B cell (primary cell): ENCODE measurements at regions not wholly inside any gene's neighbourhood (a gene's known extent, or its start where the extent isn't known, plus 50 kb on each side); places are given as distances from the start of the nearest gene placed in this dataset.

ENCODE experiments used
- ATAC-seq: fragments of 200-7000 bp; cut with Tn5 transposase; one replicate; pipeline ENCODE4 v1.10.0; 2021; ENCODE audit warnings: low read depth, mild to moderate bottlenecking, moderate number of reproducible peaks, moderate library complexity
- CTCF ChIA-PET: fragments of 350-600 bp; sonication (Branson Sonifier 250); formaldehyde crosslinking; loops from one replicate; lab custom pipeline; 2021; ENCODE audit warnings: antibody characterized with exemption, inconsistent platforms; lab: Charles Lee
- POLR2A ChIA-PET: fragments of 350-600 bp; sonication (Branson Sonifier 250); formaldehyde crosslinking; loops from one replicate; lab custom pipeline; 2021; ENCODE audit warnings: antibody characterized with exemption; lab: Charles Lee
- DNase-seq: peaks from one replicate; pipeline ENCODE4 v3.0.0; 2013
- H2AFZ ChIP-seq: 2 replicates; pipeline ENCODE4 v1.6.1; 2012; ENCODE audit warnings: mild to moderate bottlenecking, low read depth, low read length; ENCODE audit not compliant: insufficient read depth, poor library complexity, severe bottlenecking
- H3K27ac ChIP-seq, 2 donors: 1 replicate in 1 of 2; 2 replicates in 1 of 2; pipeline ENCODE4 v1.5.1; 2012 to 2013; ENCODE audit warnings: low read length in 2 of 2, mild to moderate bottlenecking in 2 of 2, moderate library complexity in 1 of 2
- H3K27me3 ChIP-seq, 4 experiments: fragments of 200-600 bp in 1 of 4; sonication (generic) in 1 of 4; replicated peaks in 1 of 4; 1 replicate in 2 of 4; 2 replicates in 2 of 4; pipeline versions ENCODE4 v1.6.1 to v1.7.0; 2013 to 2016; ENCODE audit warnings: low read length in 3 of 4, mild to moderate bottlenecking in 2 of 4, mixed read lengths in 1 of 4, moderate library complexity in 1 of 4; ENCODE audit not compliant: insufficient read depth in 4 of 4, control insufficient read depth in 3 of 4; ENCODE audit errors: control extremely low read depth in 1 of 4
- H3K36me3 ChIP-seq, 2 experiments: replicated peaks in 1 of 2; 1 replicate in 1 of 2; 2 replicates in 1 of 2; pipeline versions ENCODE4 v1.6.1 to v1.7.1; 2013; ENCODE audit warnings: low read length in 1 of 2; ENCODE audit not compliant: insufficient read depth in 2 of 2, control insufficient read depth in 1 of 2; ENCODE audit errors: control extremely low read depth in 1 of 2, extremely low read depth in 1 of 2
- H3K4me1 ChIP-seq, 2 donors: fragments of 200-600 bp in 1 of 2; sonication (generic) in 1 of 2; 1 replicate in 1 of 2; 2 replicates in 1 of 2; pipeline versions ENCODE4 v1.5.1 to v1.6.1; 2013 to 2017; ENCODE audit warnings: low read length in 2 of 2; ENCODE audit not compliant: control insufficient read depth in 2 of 2, insufficient read depth in 2 of 2
- H3K4me2 ChIP-seq: replicated peaks from 2 replicates; pipeline ENCODE3; 2012; ENCODE audit warnings: mild to moderate bottlenecking, low read depth, low read length; ENCODE audit not compliant: poor library complexity, severe bottlenecking
- H3K4me3 ChIP-seq, 5 experiments: fragments of 200-600 bp in 1 of 5; sonication (generic) in 1 of 5; 1 replicate in 3 of 5; 2 replicates in 2 of 5; pipeline versions ENCODE4 v1.5.1 to v1.7.0; 2011 to 2016; ENCODE audit warnings: low read length in 4 of 5, mild to moderate bottlenecking in 4 of 5, low read depth in 2 of 5, control low read depth in 1 of 5, moderate library complexity in 1 of 5; ENCODE audit not compliant: insufficient read depth in 1 of 5; ENCODE audit errors: control extremely low read depth in 1 of 5, extremely low read depth in 1 of 5
- H3K79me2 ChIP-seq: fragments of 200-600 bp; sonication (generic); one replicate; pipeline ENCODE4 v1.6.0; 2016; ENCODE audit warnings: low read length; ENCODE audit not compliant: control insufficient read depth, insufficient read depth
- H3K9ac ChIP-seq: fragments of 200-600 bp; sonication (generic); 2 replicates; pipeline ENCODE4 v1.6.1; 2017; ENCODE audit warnings: mild to moderate bottlenecking, low read length, moderate library complexity
- H3K9me3 ChIP-seq, 3 donors: one replicate each; pipeline versions ENCODE4 v1.6.1 to v1.7.1; 2013; ENCODE audit warnings: low read length in 2 of 3; ENCODE audit not compliant: control insufficient read depth in 2 of 3, insufficient read depth in 1 of 3; ENCODE audit errors: control extremely low read depth in 1 of 3
- H4K20me1 ChIP-seq: 2 replicates; pipeline ENCODE4 v1.6.0; 2012; ENCODE audit warnings: mild to moderate bottlenecking, low read length; ENCODE audit not compliant: insufficient read depth, control insufficient read depth, poor library complexity, severe bottlenecking
- H3K27ac Mint-ChIP-seq: one replicate; pipeline ENCODE4 v1.8.0; 2021; ENCODE audit warnings: mixed read lengths
- H3K27me3 Mint-ChIP-seq: one replicate; pipeline ENCODE4 v1.8.0; 2021; ENCODE audit warnings: mixed read lengths
- H3K4me1 Mint-ChIP-seq: one replicate; pipeline ENCODE4 v1.8.0; 2021; ENCODE audit warnings: mixed read lengths
- H3K4me3 Mint-ChIP-seq: one replicate; pipeline ENCODE4 v1.8.0; 2021; ENCODE audit warnings: mixed read lengths
- H3K9me3 Mint-ChIP-seq: one replicate; pipeline ENCODE4 v1.8.0; 2022; ENCODE audit warnings: mixed read lengths; ENCODE audit not compliant: insufficient read depth
- CTCF ChIP-seq: fragments of 200-600 bp; IDR thresholded peaks from one replicate; pipeline ENCODE4 v1.8.0; 2022; ENCODE audit warnings: antibody characterized with exemption, mild to moderate bottlenecking
- EZH2 ChIP-seq: IDR thresholded peaks from 2 replicates; pipeline ENCODE4 v1.6.1; 2012; ENCODE audit warnings: borderline replicate concordance, low read depth, mild to moderate bottlenecking, moderate library complexity, low read length; ENCODE audit not compliant: insufficient read depth, poor library complexity, severe bottlenecking
- WGBS: methylation state at CpG from one replicate; pipeline ENCODE4 v1.1.5; 2013; ENCODE audit warnings: missing lambda C conversion rate; ENCODE audit not compliant: insufficient coverage; 5-methylcytosine and 5-hydroxymethylcytosine counted together
- intact Hi-C: fragments of 100-400 bp; cut with micrococcal nuclease; formaldehyde crosslinking; loops from one replicate; pipeline ENCODE4 v1.10.0; 2022

DNA sequence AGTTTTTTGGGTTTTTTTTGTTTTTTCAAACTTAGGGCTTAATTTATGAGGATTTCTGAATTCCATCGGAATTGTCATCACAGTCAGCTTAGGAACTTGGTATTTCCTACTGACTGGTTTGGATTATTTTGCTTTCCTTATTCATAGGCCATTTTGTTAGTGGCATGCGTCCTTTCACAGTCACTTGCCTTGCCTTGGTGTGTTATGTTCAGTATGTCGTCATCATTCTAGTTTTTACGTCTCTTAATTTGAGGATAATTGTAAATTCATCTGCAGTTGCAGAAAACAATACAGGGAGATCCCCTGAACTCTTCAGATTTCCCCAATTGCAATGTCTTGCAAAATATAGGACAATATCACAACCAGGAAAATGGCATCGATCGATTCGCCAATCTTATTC, 485.3 kb downstream of the CBLN2 start:
- ChIA-PET POLR2A (no interaction called here), CTCF (no interaction called here)
- no peak overlapping the region for H3K9ac ChIP-seq
- H3K4me1 Mint-ChIP-seq, result no peaks in the 10 kb centered on the region
- no peaks in the 10 kb centered on the region for H3K9me3 ChIP-seq
- WGBS, result 100% methylated on average over 3 of the region's 7 CpGs
- no peak overlapping the region for H3K4me2 ChIP-seq
- no peak overlapping the region for H3K27ac Mint-ChIP-seq
- no peak overlapping the region for H3K4me3 Mint-ChIP-seq
- no peaks in the 10 kb centered on the region for H3K27me3 ChIP-seq
- ATAC-seq (no peak), DNase-seq (no peak)
- H3K9me3 Mint-ChIP-seq, result no peaks in the 10 kb centered on the region
- no peaks in the 10 kb centered on the region for H3K36me3 ChIP-seq
- no peak overlapping the region for H2AFZ ChIP-seq
- TF ChIP-seq EZH2 (no peak), CTCF (no peak)
- H3K4me3 ChIP-seq, result no peak overlapping the region
- no peaks in the 10 kb centered on the region for H3K79me2 ChIP-seq
- H4K20me1 ChIP-seq, result no peaks in the 10 kb centered on the region
- no peaks in the 10 kb centered on the region for H3K4me1 ChIP-seq
- no peaks in the 10 kb centered on the region for H3K27me3 Mint-ChIP-seq
- intact Hi-C loops, result no loop called here
- no peak overlapping the region for H3K27ac ChIP-seq

DNA sequence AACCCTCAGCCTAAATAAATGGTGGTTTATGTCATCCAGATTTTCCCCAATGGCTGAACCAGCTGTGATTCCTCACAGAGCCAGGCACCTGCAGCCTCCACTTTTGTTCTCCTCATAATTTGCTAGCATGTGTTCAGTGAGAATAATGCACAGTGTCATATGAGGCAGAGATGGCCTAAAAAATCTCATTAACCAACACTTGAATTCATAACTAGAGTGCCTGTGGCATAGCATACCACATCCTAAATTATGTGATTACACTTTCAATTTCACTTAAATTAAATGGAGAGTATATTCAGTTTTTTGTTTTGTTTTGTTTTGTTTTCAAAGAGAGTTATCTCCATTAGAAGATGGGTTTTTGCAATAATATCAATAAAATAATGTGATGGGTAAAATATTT, 488.0 kb downstream of the CBLN2 start:
- H4K20me1 ChIP-seq, result no peaks in the 10 kb centered on the region
- H3K27ac Mint-ChIP-seq, result no peak overlapping the region
- intact Hi-C loops, result no loop called here
- no peak overlapping the region for H3K27ac ChIP-seq
- H3K27me3 Mint-ChIP-seq, result no peaks in the 10 kb centered on the region
- no peak overlapping the region for H3K9ac ChIP-seq
- ChIA-PET POLR2A (no interaction called here), CTCF (no interaction called here)
- H3K79me2 ChIP-seq, result no peaks in the 10 kb centered on the region
- H3K4me1 Mint-ChIP-seq, result no peaks in the 10 kb centered on the region
- no peak for TF ChIP-seq CTCF
- TF ChIP-seq EZH2, result no peak
- H3K4me2 ChIP-seq, result no peak overlapping the region
- no peaks in the 10 kb centered on the region for H3K9me3 Mint-ChIP-seq
- no peaks in the 10 kb centered on the region for H3K4me1 ChIP-seq
- no peak for DNase-seq
- H3K36me3 ChIP-seq, result no peaks in the 10 kb centered on the region
- no peak overlapping the region for H3K4me3 ChIP-seq
- H2AFZ ChIP-seq, result no peak overlapping the region
- H3K27me3 ChIP-seq, result no peaks in the 10 kb centered on the region
- H3K9me3 ChIP-seq, result no peaks in the 10 kb centered on the region
- no peak for ATAC-seq
- no peak overlapping the region for H3K4me3 Mint-ChIP-seq
